Mucosa of descending colon (tissue), 3 donors: ENCODE measurements at regions not wholly inside any gene's neighbourhood (a gene's known extent, or its start where the extent isn't known, plus 50 kb on each side); places are given as distances from the start of the nearest gene placed in this dataset.

Source experiments
- ATAC-seq: fragments of 200-7000 bp; cut with Tn5 transposase; one replicate; pipeline ENCODE4 v1.9.1; 2020; ENCODE audit warnings: mild to moderate bottlenecking, moderate library complexity
- DNase-seq, 3 donors: peaks; one replicate each; pipeline ENCODE4 v3.0.0-alpha.2; 2020
- H3K36me3 ChIP-seq: fragments of 200-600 bp; one replicate; pipeline ENCODE4 v1.8.0; 2021; ENCODE audit warnings: low read depth, mild to moderate bottlenecking
- H3K4me1 ChIP-seq: fragments of 200-600 bp; one replicate; pipeline ENCODE4 v1.8.0; 2021; ENCODE audit warnings: low read depth, mild to moderate bottlenecking
- H3K4me3 ChIP-seq: fragments of 200-600 bp; one replicate; pipeline ENCODE4 v1.8.0; 2021; ENCODE audit warnings: mild to moderate bottlenecking
- H3K9me3 ChIP-seq: fragments of 200-600 bp; one replicate; pipeline ENCODE4 v1.8.0; 2021; ENCODE audit warnings: mild to moderate bottlenecking
- intact Hi-C, 2 donors: fragments of 100-400 bp; cut with DNase I in 1 of 2; cut with micrococcal nuclease in 1 of 2; formaldehyde crosslinking; loops; one replicate each; pipeline versions ENCODE4 v1.11.0 to v1.11.1; 2022; cut with DNase I, micrococcal nuclease
- TF ChIP-seq, protein P1 (sequence below): fragments of 200-600 bp; IDR thresholded peaks from one replicate; pipeline ENCODE4 v1.8.0; 2022; ENCODE audit warnings: antibody characterized with exemption, mild to moderate bottlenecking
- donor health status: DM: no; HTN: no; CAD: no; lungs with moderate emphysema.
- donor health status: DM: no; HTN: no; CAD: no.
- donor health status: DM: no; HTN: yes; CAD: no.

DNA sequence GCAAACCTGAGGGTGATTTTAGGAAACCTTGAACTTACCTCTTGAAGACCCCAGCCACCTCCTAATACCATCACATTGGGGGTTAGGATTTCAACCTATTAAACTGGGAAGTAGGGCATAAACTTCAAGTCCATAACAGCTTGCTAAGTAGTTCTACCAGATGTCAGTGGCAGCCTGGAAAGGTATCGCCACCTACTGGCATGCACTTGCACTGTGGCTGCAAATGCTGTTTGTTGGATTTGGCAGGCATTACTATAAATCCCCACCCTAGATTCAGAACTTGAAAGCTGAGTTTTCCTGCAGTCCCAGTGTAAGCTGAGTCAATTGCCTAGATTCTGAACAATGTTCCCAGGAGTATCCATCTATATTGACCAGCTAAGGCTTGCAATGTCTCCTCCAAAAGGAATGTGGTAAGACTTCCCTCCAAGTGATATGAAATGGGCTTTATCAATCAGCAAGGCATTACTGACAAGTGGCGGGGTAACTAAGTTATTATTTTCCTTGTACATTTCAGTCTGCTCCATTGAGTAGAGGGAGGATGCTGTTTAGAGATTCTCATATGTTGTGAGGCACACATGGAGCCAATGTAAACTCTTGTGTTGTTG lies 474.5 kb downstream of the PTPRC start:
- Histone ChIP-seq H3K4me1 (no peaks in the 10 kb centered on the region), H3K9me3 (no peaks in the 10 kb centered on the region), H3K36me3 (no peaks in the 10 kb centered on the region), H3K4me3 (no peak overlapping the region)
- peak; percentile 48 to 77 (median 73) for DNase-seq
- TF ChIP-seq, protein P1, sequence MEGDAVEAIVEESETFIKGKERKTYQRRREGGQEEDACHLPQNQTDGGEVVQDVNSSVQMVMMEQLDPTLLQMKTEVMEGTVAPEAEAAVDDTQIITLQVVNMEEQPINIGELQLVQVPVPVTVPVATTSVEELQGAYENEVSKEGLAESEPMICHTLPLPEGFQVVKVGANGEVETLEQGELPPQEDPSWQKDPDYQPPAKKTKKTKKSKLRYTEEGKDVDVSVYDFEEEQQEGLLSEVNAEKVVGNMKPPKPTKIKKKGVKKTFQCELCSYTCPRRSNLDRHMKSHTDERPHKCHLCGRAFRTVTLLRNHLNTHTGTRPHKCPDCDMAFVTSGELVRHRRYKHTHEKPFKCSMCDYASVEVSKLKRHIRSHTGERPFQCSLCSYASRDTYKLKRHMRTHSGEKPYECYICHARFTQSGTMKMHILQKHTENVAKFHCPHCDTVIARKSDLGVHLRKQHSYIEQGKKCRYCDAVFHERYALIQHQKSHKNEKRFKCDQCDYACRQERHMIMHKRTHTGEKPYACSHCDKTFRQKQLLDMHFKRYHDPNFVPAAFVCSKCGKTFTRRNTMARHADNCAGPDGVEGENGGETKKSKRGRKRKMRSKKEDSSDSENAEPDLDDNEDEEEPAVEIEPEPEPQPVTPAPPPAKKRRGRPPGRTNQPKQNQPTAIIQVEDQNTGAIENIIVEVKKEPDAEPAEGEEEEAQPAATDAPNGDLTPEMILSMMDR: peak; percentile 62
- intact Hi-C loops: loop anchor here in 1 of 2 donors (5.0 kb wide), 1 partner anchor 356 kb away; no protein-coding TSS in a partner anchor
- ATAC-seq: peak; percentile 84

DNA sequence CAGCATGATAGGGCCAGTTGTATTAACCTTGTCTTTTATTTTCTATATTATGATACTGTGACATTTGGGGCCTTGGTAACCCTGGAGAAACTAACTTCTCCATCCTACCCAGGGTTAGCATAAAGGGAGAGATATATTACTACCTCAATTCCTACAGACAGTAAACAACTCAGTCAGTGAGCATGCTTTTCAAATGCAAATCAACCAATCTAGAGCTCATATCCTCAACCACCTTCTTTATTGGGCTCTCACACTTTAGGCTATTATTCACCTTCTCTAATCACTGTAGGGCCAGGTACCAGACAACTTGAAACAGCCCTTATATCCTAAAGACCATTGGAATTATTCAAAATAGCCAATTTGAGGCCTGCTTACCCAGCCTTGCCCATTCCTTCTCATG lies 477.6 kb downstream of the PTPRC start:
- DNase-seq (no peak), ATAC-seq (no peak)
- H3K9me3 ChIP-seq: no peaks in the 10 kb centered on the region
- no peaks in the 10 kb centered on the region for H3K4me1 ChIP-seq
- no peak overlapping the region for H3K4me3 ChIP-seq
- intact Hi-C loops: no loop called here
- TF ChIP-seq, protein P1: no peak
- no peaks in the 10 kb centered on the region for H3K36me3 ChIP-seq

DNA sequence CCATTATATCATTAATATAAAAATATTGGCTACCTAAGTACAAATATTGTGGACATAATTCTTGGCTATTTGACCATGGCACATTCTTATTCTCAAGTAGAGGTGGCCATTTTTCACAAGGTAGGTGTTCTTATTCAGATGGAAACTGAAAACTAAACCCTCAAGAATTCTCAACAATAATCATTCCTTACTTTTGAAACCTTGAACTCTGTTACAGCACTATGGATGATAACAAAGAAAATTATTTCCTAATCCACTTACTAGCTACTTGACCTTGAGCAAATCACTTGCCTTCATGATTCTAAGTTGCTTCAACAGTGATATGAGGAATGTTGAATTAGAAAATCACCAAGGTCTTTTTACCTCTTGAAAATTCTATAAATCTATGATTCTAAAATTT lies 482.2 kb downstream of the PTPRC start:
- no peak overlapping the region for H3K4me3 ChIP-seq
- H3K36me3 ChIP-seq: no peaks in the 10 kb centered on the region
- intact Hi-C loops: no loop called here
- DNase-seq (no peak), ATAC-seq (no peak)
- no peaks in the 10 kb centered on the region for H3K4me1 ChIP-seq
- TF ChIP-seq, protein P1: no peak
- H3K9me3 ChIP-seq: no peaks in the 10 kb centered on the region

GRCh38 chr1:199122085-199122484 lies 483.2 kb downstream of the PTPRC start:
- intact Hi-C loops: no loop called here

DNA sequence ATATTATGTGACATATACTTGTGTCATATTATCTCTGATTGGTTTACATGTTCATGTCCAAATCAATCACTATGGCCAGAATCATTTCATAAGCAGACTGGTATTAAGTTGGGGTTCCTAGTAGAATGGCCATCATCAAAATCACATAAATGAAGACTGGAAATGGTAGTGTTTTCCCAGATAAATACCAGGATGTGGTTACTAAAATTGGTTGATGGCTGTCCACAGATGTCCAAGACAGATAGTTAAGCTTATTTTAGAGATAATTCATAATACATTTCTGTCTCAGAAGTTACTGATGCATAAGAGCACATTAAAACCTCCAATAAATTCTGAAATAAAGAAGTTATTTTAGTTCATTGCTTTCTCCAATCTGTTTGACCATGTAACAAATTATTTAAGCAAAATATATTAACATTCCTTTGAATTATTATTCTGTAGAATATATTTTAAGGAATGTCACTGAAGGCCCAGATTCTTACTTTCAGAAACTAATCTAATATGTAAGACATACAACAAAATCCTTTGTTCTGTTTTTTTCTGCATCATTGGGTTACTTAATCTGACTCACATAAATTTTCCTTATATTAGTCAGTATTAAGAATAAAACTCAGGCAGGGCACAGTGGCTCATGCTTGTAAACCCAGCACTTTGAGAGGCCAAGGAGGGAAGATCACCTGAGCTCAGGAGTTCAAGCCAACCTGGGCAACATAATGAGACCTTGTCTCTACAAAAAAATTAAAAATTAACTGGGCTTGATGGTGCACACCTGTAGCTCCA lies 483.9 kb downstream of the PTPRC start:
- TF ChIP-seq, protein P1: no peak
- H3K9me3 ChIP-seq: no peaks in the 10 kb centered on the region
- H3K4me1 ChIP-seq: no peaks in the 10 kb centered on the region
- no peaks in the 10 kb centered on the region for H3K36me3 ChIP-seq
- no peak for DNase-seq
- H3K4me3 ChIP-seq: no peak overlapping the region
- intact Hi-C loops: no loop called here
- no peak for ATAC-seq

More at GRCh38 chr1:199122085-199122484, 483.2 kb downstream of the PTPRC start:
- Histone ChIP-seq H3K36me3 (no peaks in the 10 kb centered on the region), H3K9me3 (no peaks in the 10 kb centered on the region), H3K4me3 (no peak overlapping the region), H3K4me1 (no peaks in the 10 kb centered on the region)
- no peak for ATAC-seq
- no peak for DNase-seq
- TF ChIP-seq, protein P1: no peak
